ENCODE measurements at regions not wholly inside any gene's neighbourhood (a gene's known extent, or its start where the extent isn't known, plus 50 kb on each side); places are given as distances from the start of the nearest gene placed in this dataset.
"Not testable (repeated sequence)": the region's sequence is repeated elsewhere in the genome, so short reads cannot be mapped to it uniquely, and the experiment has no call there.

- not testable (repeated sequence) for H3K4me3 Mint-ChIP-seq; H3K27me3 Mint-ChIP-seq (ENCODE audit: low read depth); ATAC-seq (replicated peaks in 1 of 2); H3K27ac Mint-ChIP-seq; H3K4me1 Mint-ChIP-seq (ENCODE audit: low read depth); DNase-seq; H3K36me3 Mint-ChIP-seq (ENCODE audit: insufficient read depth in 2 of 2); H3K9me3 Mint-ChIP-seq
Measured at GRCh38 chr1:143786381-143786780, 185.4 kb downstream of the FAM72C start.

GRCh38 chr1:143785883-143786282 lies 185.9 kb downstream of the FAM72C start:
- DNase-seq; ATAC-seq (replicated peaks in 1 of 2); H3K36me3 Mint-ChIP-seq (ENCODE audit: insufficient read depth in 2 of 2); H3K4me1 Mint-ChIP-seq (ENCODE audit: low read depth); H3K27me3 Mint-ChIP-seq (ENCODE audit: low read depth); H3K9me3 Mint-ChIP-seq; H3K27ac Mint-ChIP-seq; H3K4me3 Mint-ChIP-seq: not testable (repeated sequence)

- H3K4me3 Mint-ChIP-seq; H3K27ac Mint-ChIP-seq; DNase-seq; H3K9me3 Mint-ChIP-seq; H3K27me3 Mint-ChIP-seq (ENCODE audit: low read depth); H3K4me1 Mint-ChIP-seq (ENCODE audit: low read depth); H3K36me3 Mint-ChIP-seq (ENCODE audit: insufficient read depth in 2 of 2): not testable (repeated sequence)
- ATAC-seq (replicated peaks in 1 of 2), result peak; percentile 88 to 96
Measured at GRCh38 chr1:143784239-143784882, 187.4 kb downstream of the FAM72C start.

- not testable (repeated sequence) for H3K36me3 Mint-ChIP-seq (ENCODE audit: insufficient read depth in 2 of 2); H3K27me3 Mint-ChIP-seq (ENCODE audit: low read depth); H3K4me3 Mint-ChIP-seq; DNase-seq; H3K4me1 Mint-ChIP-seq (ENCODE audit: low read depth); H3K27ac Mint-ChIP-seq; H3K9me3 Mint-ChIP-seq
- ATAC-seq (replicated peaks in 1 of 2), result peak in 1 of 2 donors; percentile 80
Measured at GRCh38 chr1:143778178-143778577, 193.6 kb downstream of the FAM72C start.

GRCh38 chr1:143764831-143765230 lies 207.0 kb downstream of the FAM72C start:
- H3K27ac Mint-ChIP-seq; H3K36me3 Mint-ChIP-seq (ENCODE audit: insufficient read depth in 2 of 2); ATAC-seq (replicated peaks in 1 of 2); DNase-seq; H3K9me3 Mint-ChIP-seq; H3K4me1 Mint-ChIP-seq (ENCODE audit: low read depth); H3K27me3 Mint-ChIP-seq (ENCODE audit: low read depth); H3K4me3 Mint-ChIP-seq: not testable (repeated sequence)

GRCh38 chr1:143760366-143760765 lies 211.4 kb downstream of the FAM72C start:
- not testable (repeated sequence) for ATAC-seq (replicated peaks in 1 of 2); H3K27me3 Mint-ChIP-seq (ENCODE audit: low read depth); DNase-seq; H3K4me3 Mint-ChIP-seq; H3K4me1 Mint-ChIP-seq (ENCODE audit: low read depth); H3K36me3 Mint-ChIP-seq (ENCODE audit: insufficient read depth in 2 of 2); H3K9me3 Mint-ChIP-seq; H3K27ac Mint-ChIP-seq

- not testable (repeated sequence) for DNase-seq; ATAC-seq (replicated peaks in 1 of 2); H3K36me3 Mint-ChIP-seq (ENCODE audit: insufficient read depth in 2 of 2); H3K27ac Mint-ChIP-seq; H3K4me1 Mint-ChIP-seq (ENCODE audit: low read depth); H3K4me3 Mint-ChIP-seq; H3K27me3 Mint-ChIP-seq (ENCODE audit: low read depth); H3K9me3 Mint-ChIP-seq
Measured at GRCh38 chr1:143755961-143756360, 215.8 kb downstream of the FAM72C start.

GRCh38 chr1:143748906-143749305 lies 222.9 kb downstream of the FAM72C start:
- no peaks in the 10 kb centered on the region for H3K27me3 Mint-ChIP-seq (ENCODE audit: low read depth)
- no peak for DNase-seq

GRCh38 chr1:143736562-143736961 lies 235.2 kb downstream of the FAM72C start:
- no peaks in the 10 kb centered on the region for H3K27me3 Mint-ChIP-seq (ENCODE audit: low read depth)

More at GRCh38 chr1:143748906-143749305, 222.9 kb downstream of the FAM72C start:
- H3K27ac Mint-ChIP-seq, result no peak overlapping the region
- H3K36me3 Mint-ChIP-seq (ENCODE audit: insufficient read depth in 2 of 2), result peaks cover 3 to 4% of the 10 kb centered on the region in 2 donors
- no peak overlapping the region for H3K4me3 Mint-ChIP-seq
- peak in 1 of 2 donors; percentile 21 for ATAC-seq (replicated peaks in 1 of 2)
- H3K9me3 Mint-ChIP-seq, result peaks cover 0 to 2% of the 10 kb centered on the region in 2 donors
- H3K4me1 Mint-ChIP-seq (ENCODE audit: low read depth), result peaks cover 7% of the 10 kb centered on the region

GRCh38 chr1:143735764-143736461 lies 235.9 kb downstream of the FAM72C start:
- peak overlapping the region in 1 of 2 donors; percentile 76 for H3K4me3 Mint-ChIP-seq
- peaks cover 0 to 2% of the 10 kb centered on the region in 2 donors for H3K36me3 Mint-ChIP-seq (ENCODE audit: insufficient read depth in 2 of 2)
- no peaks in the 10 kb centered on the region for H3K27me3 Mint-ChIP-seq (ENCODE audit: low read depth)
- no peaks in the 10 kb centered on the region for H3K4me1 Mint-ChIP-seq (ENCODE audit: low read depth)
- DNase-seq (peak in 1 of 2 donors; percentile 34), ATAC-seq (replicated peaks in 1 of 2) (peak in 1 of 2 donors; percentile 59)
- H3K9me3 Mint-ChIP-seq, result no peaks in the 10 kb centered on the region
- H3K27ac Mint-ChIP-seq, result peak overlapping the region; percentile 93

More at GRCh38 chr1:143736562-143736961, 235.2 kb downstream of the FAM72C start:
- Mint-ChIP-seq H3K36me3 (ENCODE audit: insufficient read depth in 2 of 2) (peaks cover 0 to 2% of the 10 kb centered on the region in 2 donors), H3K27ac (no peak overlapping the region), H3K9me3 (no peaks in the 10 kb centered on the region), H3K4me3 (peak overlapping the region in 1 of 2 donors; percentile 76), H3K4me1 (ENCODE audit: low read depth) (no peaks in the 10 kb centered on the region)
- DNase-seq (no peak), ATAC-seq (replicated peaks in 1 of 2) (no peak)

GRCh38 chr1:143734261-143734660 lies 237.5 kb downstream of the FAM72C start:
- not testable (repeated sequence) for H3K4me1 Mint-ChIP-seq (ENCODE audit: low read depth); ATAC-seq (replicated peaks in 1 of 2); H3K27me3 Mint-ChIP-seq (ENCODE audit: low read depth); H3K4me3 Mint-ChIP-seq; DNase-seq; H3K9me3 Mint-ChIP-seq; H3K27ac Mint-ChIP-seq; H3K36me3 Mint-ChIP-seq (ENCODE audit: insufficient read depth in 2 of 2)

- peak overlapping the region in 1 of 2 donors; percentile 66 for H3K4me3 Mint-ChIP-seq
Measured at GRCh38 chr1:143730890-143731289, 240.9 kb downstream of the FAM72C start.

GRCh38 chr1:143729449-143730111 lies 242.2 kb downstream of the FAM72C start:
- not testable (repeated sequence) for H3K36me3 Mint-ChIP-seq (ENCODE audit: insufficient read depth in 2 of 2); H3K4me1 Mint-ChIP-seq (ENCODE audit: low read depth); H3K27me3 Mint-ChIP-seq (ENCODE audit: low read depth); H3K9me3 Mint-ChIP-seq
- ATAC-seq (replicated peaks in 1 of 2) (peak; percentile 36 to 59), DNase-seq (peak in 1 of 2 donors; percentile 42)
- peak overlapping the region in 1 of 2 donors; percentile 38 for H3K4me3 Mint-ChIP-seq
- peak overlapping the region; percentile 85 for H3K27ac Mint-ChIP-seq

More at GRCh38 chr1:143730890-143731289, 240.9 kb downstream of the FAM72C start:
- not testable (repeated sequence) for DNase-seq; ATAC-seq (replicated peaks in 1 of 2); H3K4me1 Mint-ChIP-seq (ENCODE audit: low read depth); H3K36me3 Mint-ChIP-seq (ENCODE audit: insufficient read depth in 2 of 2); H3K27ac Mint-ChIP-seq; H3K9me3 Mint-ChIP-seq; H3K27me3 Mint-ChIP-seq (ENCODE audit: low read depth)

Measured in activated T-cell treated with anti-CD3 and anti-CD28 coated beads, Interleukin-2, amount 50 U/mL, for 72 hours (primary cell).